SK-N-SH (cell line): ENCODE measurements at regions not wholly inside any gene's neighbourhood (a gene's known extent, or its start where the extent isn't known, plus 50 kb on each side); places are given as distances from the start of the nearest gene placed in this dataset.

Source experiments
- CTCF ChIA-PET: fragments of 300-600, 350-600 bp; formaldehyde crosslinking; extraction: SDS; loops from one replicate; lab custom pipeline; 2021; lab: Yijun Ruan, JAX
- POLR2A ChIA-PET: fragments of 350-600 bp; sonication (Branson Sonifier 250); formaldehyde crosslinking; extraction: SDS; loops from one replicate; lab custom pipeline; 2020; ENCODE audit warnings: antibody characterized with exemption, inconsistent platforms; lab: Yijun Ruan, JAX
- DNase-seq: peaks from one replicate; pipeline ENCODE4 v3.0.0; 2012
- H2AFZ ChIP-seq: fragments of 200-600 bp; sonication (generic); 2 replicates; pipeline ENCODE4 v1.8.1; 2016; ENCODE audit warnings: antibody characterized with exemption, mild to moderate bottlenecking, low read depth
- H3F3A ChIP-seq: fragments of 200-600 bp; sonication (generic); replicated peaks from 2 replicates; pipeline ENCODE3; 2016; ENCODE audit warnings: antibody characterized with exemption, mild to moderate bottlenecking; ENCODE audit not compliant: insufficient read depth
- H3K27ac ChIP-seq, 2 experiments: fragments of 200-500 bp in 1 of 2; fragments of 200-600 bp in 1 of 2; sonication (Bioruptor generic) in 1 of 2; sonication (generic), shearing (Covaris generic) in 1 of 2; 2 replicates each; pipeline versions ENCODE4 v1.5.1 to v1.6.1; 2014 to 2016; ENCODE audit warnings: low read depth in 2 of 2, inconsistent platforms in 1 of 2, low read length in 1 of 2, mild to moderate bottlenecking in 1 of 2, mixed read lengths in 1 of 2
- H3K27me3 ChIP-seq: fragments of 200-600 bp; sonication (generic), shearing (Covaris generic); 2 replicates; pipeline ENCODE4 v1.6.1; 2016; ENCODE audit warnings: mixed run types; ENCODE audit not compliant: insufficient read depth
- H3K36me3 ChIP-seq, 2 experiments: fragments of 200-500 bp in 1 of 2; fragments of 200-600 bp in 1 of 2; sonication (Bioruptor generic) in 1 of 2; sonication (generic) in 1 of 2; replicated peaks in 1 of 2; 2 replicates each; pipeline versions ENCODE3 to v1.5.1; 2014 to 2016; ENCODE audit warnings: low read length in 1 of 2, mild to moderate bottlenecking in 1 of 2; ENCODE audit not compliant: insufficient read depth in 2 of 2, control insufficient read depth in 1 of 2
- H3K4me1 ChIP-seq, 2 experiments: fragments of 200-500 bp in 1 of 2; fragments of 200-600 bp in 1 of 2; sonication (Bioruptor generic) in 1 of 2; sonication (generic), shearing (Covaris generic) in 1 of 2; 2 replicates each; pipeline versions ENCODE4 v1.5.1 to v1.6.1; 2014 to 2016; ENCODE audit warnings: low read depth in 1 of 2, low read length in 1 of 2, mixed run types in 1 of 2; ENCODE audit not compliant: insufficient read depth in 2 of 2, control insufficient read depth in 1 of 2
- H3K4me2 ChIP-seq: fragments of 200-600 bp; sonication (generic), shearing (Covaris generic); 2 replicates; pipeline ENCODE4 v1.6.1; 2017; ENCODE audit warnings: mixed run types
- H3K4me3 ChIP-seq, 2 experiments: fragments of 200-500 bp in 1 of 2; fragments of 200-600 bp in 1 of 2; sonication (Bioruptor generic) in 1 of 2; sonication (generic), shearing (Covaris generic) in 1 of 2; 2 replicates each; pipeline versions ENCODE4 v1.5.1 to v1.8.1; 2014 to 2016; ENCODE audit warnings: low read depth in 2 of 2, inconsistent platforms in 1 of 2, low read length in 1 of 2, mild to moderate bottlenecking in 1 of 2, mixed read lengths in 1 of 2, moderate library complexity in 1 of 2
- H3K79me2 ChIP-seq: fragments of 200-600 bp; sonication (generic); 2 replicates; pipeline ENCODE4 v1.8.1; 2017; ENCODE audit warnings: mild to moderate bottlenecking; ENCODE audit not compliant: insufficient read depth
- H3K9ac ChIP-seq: fragments of 200-600 bp; sonication (generic); 2 replicates; pipeline ENCODE4 v1.6.1; 2017; ENCODE audit warnings: mixed run types
- H3K9me2 ChIP-seq: fragments of 200-600 bp; sonication (generic); 2 replicates; pipeline ENCODE4 v1.6.1; 2017; ENCODE audit warnings: mixed run types
- H3K9me3 ChIP-seq: fragments of 200-600 bp; sonication (generic); 2 replicates; pipeline ENCODE4 v1.6.1; 2017; ENCODE audit warnings: mixed run types, mild to moderate bottlenecking, moderate library complexity
- H4K20me1 ChIP-seq: fragments of 200-600 bp; sonication (generic); 2 replicates; pipeline ENCODE4 v1.6.1; 2017; ENCODE audit warnings: mild to moderate bottlenecking, mixed run types; ENCODE audit not compliant: insufficient read depth
- CHD2 ChIP-seq: fragments of 150-350 bp; IDR thresholded peaks from 2 replicates; pipeline ENCODE4 v1.6.1; 2018; ENCODE audit warnings: low read length; ENCODE audit not compliant: partially characterized antibody
- FOSL2 ChIP-seq: IDR thresholded peaks from 2 replicates; pipeline ENCODE4 v1.4.0; 2012; ENCODE audit warnings: low read depth, mild to moderate bottlenecking, moderate library complexity, borderline replicate concordance
- FOXJ3 ChIP-seq: sonication (generic); formaldehyde crosslinking; IDR thresholded peaks from 2 replicates; pipeline ENCODE4 v1.5.1; 2020; ENCODE audit warnings: mild to moderate bottlenecking, missing genetic modification reagents
- GATA2 ChIP-seq: sonication (generic); formaldehyde crosslinking; IDR thresholded peaks from 2 replicates; pipeline ENCODE4 v1.5.0; 2020; ENCODE audit warnings: mild to moderate bottlenecking, missing genetic modification reagents
- JUND ChIP-seq: IDR thresholded peaks from 2 replicates; pipeline ENCODE4 v1.4.0; 2012
- NFIC ChIP-seq: IDR thresholded peaks from 2 replicates; pipeline ENCODE4 v1.4.0; 2012; ENCODE audit warnings: borderline replicate concordance
- RCOR1 ChIP-seq: fragments of 150-350 bp; IDR thresholded peaks from 2 replicates; pipeline ENCODE4 v1.6.1; 2017; ENCODE audit warnings: antibody characterized with exemption, low read length
- RFX5 ChIP-seq: IDR thresholded peaks from 2 replicates; pipeline ENCODE4 v1.6.1; 2012; ENCODE audit warnings: mild to moderate bottlenecking, improper control_type of control experiment, low read length
- RXRA ChIP-seq: IDR thresholded peaks from 2 replicates; pipeline ENCODE4 v1.4.0; 2012; ENCODE audit warnings: low read depth, mild to moderate bottlenecking, borderline replicate concordance
- TCF12 ChIP-seq: IDR thresholded peaks from 2 replicates; pipeline ENCODE4 v1.4.0; 2012
- WGBS: methylation state at CpG from one replicate; pipeline ENCODE4 v1.1.6; 2017; ENCODE audit warnings: low lambda C conversion rate; 5-methylcytosine and 5-hydroxymethylcytosine counted together
- TF ChIP-seq, protein P1 (sequence below): IDR thresholded peaks from 2 replicates; pipeline ENCODE4 v1.4.0; 2012; ENCODE audit warnings: low read depth, borderline replicate concordance
- TF ChIP-seq, protein P2 (sequence below): IDR thresholded peaks from 2 replicates; pipeline ENCODE4; 2012
- TF ChIP-seq, protein P3 (sequence below): fragments of 200-600 bp; sonication (generic); IDR thresholded peaks from 2 replicates; pipeline ENCODE4 v1.6.1; 2017; ENCODE audit warnings: antibody characterized with exemption, mild to moderate bottlenecking, moderate library complexity

DNA sequence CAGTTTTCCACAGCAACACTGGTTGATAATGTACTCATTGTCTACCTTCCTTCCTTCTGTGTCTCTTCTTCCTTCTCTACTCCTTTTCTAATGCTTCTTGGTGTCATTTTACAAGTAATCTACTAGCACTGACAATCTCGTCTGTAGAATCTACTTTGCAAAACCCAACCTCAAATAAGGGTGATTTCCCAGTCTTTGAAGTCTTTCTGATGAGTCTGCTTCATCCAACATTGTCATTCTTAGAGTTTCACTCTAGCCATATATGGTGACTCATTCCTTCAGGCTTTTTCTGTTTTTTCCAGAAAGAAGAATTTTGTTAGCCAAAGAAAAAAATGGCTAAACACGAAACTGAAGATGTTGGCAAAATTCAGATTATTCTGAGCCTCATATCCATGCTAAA is 288.7 kb downstream of the MBD2 start:
- CTCF ChIA-PET, result no interaction called here
- 0 out of 2 replicates have a peak, but pooled peaks cover 4% of the 10 kb centered on the region for H3K9me2 ChIP-seq
- no peaks in the 10 kb centered on the region for H3K36me3 ChIP-seq
- H3K4me3 ChIP-seq, result no peak overlapping the region
- no peak overlapping the region for H3K9ac ChIP-seq
- no peaks in the 10 kb centered on the region for H3K79me2 ChIP-seq
- H3K4me2 ChIP-seq, result no peak overlapping the region
- 6% methylated on average over 2 of the region's 2 CpGs for WGBS
- DNase-seq, result no peak
- H3F3A ChIP-seq, result no peaks in the 10 kb centered on the region
- TF ChIP-seq FOXJ3 (CRISPR knock-in tag) (no peak), RXRA (no peak), JUND (no peak), FOSL2 (no peak), RFX5 (no peak), TCF12 (no peak), GATA2 (CRISPR knock-in tag) (no peak), RCOR1 (no peak), CHD2 (no peak)
- TF ChIP-seq, protein P1, sequence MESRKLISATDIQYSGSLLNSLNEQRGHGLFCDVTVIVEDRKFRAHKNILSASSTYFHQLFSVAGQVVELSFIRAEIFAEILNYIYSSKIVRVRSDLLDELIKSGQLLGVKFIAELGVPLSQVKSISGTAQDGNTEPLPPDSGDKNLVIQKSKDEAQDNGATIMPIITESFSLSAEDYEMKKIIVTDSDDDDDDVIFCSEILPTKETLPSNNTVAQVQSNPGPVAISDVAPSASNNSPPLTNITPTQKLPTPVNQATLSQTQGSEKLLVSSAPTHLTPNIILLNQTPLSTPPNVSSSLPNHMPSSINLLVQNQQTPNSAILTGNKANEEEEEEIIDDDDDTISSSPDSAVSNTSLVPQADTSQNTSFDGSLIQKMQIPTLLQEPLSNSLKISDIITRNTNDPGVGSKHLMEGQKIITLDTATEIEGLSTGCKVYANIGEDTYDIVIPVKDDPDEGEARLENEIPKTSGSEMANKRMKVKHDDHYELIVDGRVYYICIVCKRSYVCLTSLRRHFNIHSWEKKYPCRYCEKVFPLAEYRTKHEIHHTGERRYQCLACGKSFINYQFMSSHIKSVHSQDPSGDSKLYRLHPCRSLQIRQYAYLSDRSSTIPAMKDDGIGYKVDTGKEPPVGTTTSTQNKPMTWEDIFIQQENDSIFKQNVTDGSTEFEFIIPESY, result no peak
- TF ChIP-seq, protein P2, sequence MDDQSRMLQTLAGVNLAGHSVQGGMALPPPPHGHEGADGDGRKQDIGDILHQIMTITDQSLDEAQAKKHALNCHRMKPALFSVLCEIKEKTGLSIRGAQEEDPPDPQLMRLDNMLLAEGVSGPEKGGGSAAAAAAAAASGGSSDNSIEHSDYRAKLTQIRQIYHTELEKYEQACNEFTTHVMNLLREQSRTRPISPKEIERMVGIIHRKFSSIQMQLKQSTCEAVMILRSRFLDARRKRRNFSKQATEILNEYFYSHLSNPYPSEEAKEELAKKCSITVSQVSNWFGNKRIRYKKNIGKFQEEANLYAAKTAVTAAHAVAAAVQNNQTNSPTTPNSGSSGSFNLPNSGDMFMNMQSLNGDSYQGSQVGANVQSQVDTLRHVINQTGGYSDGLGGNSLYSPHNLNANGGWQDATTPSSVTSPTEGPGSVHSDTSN, result no peak
- TF ChIP-seq, all 33 proteins: peak for 0
- Histone ChIP-seq H4K20me1 (no peaks in the 10 kb centered on the region), H3K27ac (no peak overlapping the region), H2AFZ (no peak overlapping the region), H3K4me1 (no peaks in the 10 kb centered on the region; a peak in 1 of 4 replicates), H3K27me3 (no peaks in the 10 kb centered on the region), H3K9me3 (no peaks in the 10 kb centered on the region)
- POLR2A ChIA-PET, result no interaction called here

DNA sequence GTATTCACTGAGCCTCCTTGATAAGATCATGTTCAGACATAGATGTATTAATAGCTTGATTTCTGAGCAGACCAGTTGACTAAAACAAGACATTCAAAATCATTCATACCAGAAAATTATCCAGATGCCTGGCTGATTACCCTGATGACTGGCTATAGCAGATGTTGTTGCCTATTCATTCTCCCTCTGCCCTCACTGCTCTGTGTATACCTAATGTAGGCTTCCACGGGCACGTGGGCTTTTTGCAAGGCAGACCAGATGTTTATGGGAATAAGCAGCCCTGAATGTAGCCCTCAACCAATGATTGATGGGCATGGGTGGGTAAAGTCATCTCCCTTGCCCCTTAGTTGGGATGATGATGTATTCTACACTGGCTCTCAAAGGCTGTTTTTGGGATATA is 289.1 kb downstream of the MBD2 start:
- Histone ChIP-seq H3K4me1 (no peaks in the 10 kb centered on the region; a peak in 1 of 4 replicates), H3K4me3 (no peak overlapping the region), H3K36me3 (no peaks in the 10 kb centered on the region), H4K20me1 (no peaks in the 10 kb centered on the region), H3K27ac (no peak overlapping the region), H3K9me3 (no peaks in the 10 kb centered on the region), H3K9me2 (0 out of 2 replicates have a peak, but pooled peaks cover 4% of the 10 kb centered on the region), H3F3A (no peaks in the 10 kb centered on the region), H3K79me2 (no peaks in the 10 kb centered on the region), H3K27me3 (no peaks in the 10 kb centered on the region), H2AFZ (no peak overlapping the region), H3K4me2 (no peak overlapping the region), H3K9ac (no peak overlapping the region)
- DNase-seq, result no peak
- CTCF ChIA-PET, result no interaction called here
- POLR2A ChIA-PET, result no interaction called here
- 27% methylated on average over 2 of the region's 2 CpGs for WGBS
- TF ChIP-seq, protein P2, result no peak
- TF ChIP-seq, protein P3, sequence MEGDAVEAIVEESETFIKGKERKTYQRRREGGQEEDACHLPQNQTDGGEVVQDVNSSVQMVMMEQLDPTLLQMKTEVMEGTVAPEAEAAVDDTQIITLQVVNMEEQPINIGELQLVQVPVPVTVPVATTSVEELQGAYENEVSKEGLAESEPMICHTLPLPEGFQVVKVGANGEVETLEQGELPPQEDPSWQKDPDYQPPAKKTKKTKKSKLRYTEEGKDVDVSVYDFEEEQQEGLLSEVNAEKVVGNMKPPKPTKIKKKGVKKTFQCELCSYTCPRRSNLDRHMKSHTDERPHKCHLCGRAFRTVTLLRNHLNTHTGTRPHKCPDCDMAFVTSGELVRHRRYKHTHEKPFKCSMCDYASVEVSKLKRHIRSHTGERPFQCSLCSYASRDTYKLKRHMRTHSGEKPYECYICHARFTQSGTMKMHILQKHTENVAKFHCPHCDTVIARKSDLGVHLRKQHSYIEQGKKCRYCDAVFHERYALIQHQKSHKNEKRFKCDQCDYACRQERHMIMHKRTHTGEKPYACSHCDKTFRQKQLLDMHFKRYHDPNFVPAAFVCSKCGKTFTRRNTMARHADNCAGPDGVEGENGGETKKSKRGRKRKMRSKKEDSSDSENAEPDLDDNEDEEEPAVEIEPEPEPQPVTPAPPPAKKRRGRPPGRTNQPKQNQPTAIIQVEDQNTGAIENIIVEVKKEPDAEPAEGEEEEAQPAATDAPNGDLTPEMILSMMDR, result no peak
- TF ChIP-seq NFIC (no peak), RXRA (no peak)
